Endothelial cell of umbilical vein (primary cell): ENCODE measurements at regions not wholly inside any gene's neighbourhood (a gene's known extent, or its start where the extent isn't known, plus 50 kb on each side); places are given as distances from the start of the nearest gene placed in this dataset.

ENCODE experiments used
- BruUV-seq: library from RNA; stranded (reverse); fragments of 400-500 nt; replicated peaks from 2 replicates; lab custom pipeline; 2021; lab: Mats Ljungman, UMichigan
- CTCF ChIA-PET: fragments of 300-600, 350-600 bp; sonication (Branson Sonifier 250); formaldehyde crosslinking; loops from one replicate; lab custom pipeline; 2021; ENCODE audit warnings: antibody characterized with exemption, inconsistent platforms; lab: Charles Lee
- POLR2A ChIA-PET: fragments of 300-600, 350-600 bp; sonication (Branson Sonifier 250); formaldehyde crosslinking; loops from one replicate; lab custom pipeline; 2021; ENCODE audit warnings: antibody characterized with exemption, inconsistent platforms; lab: Charles Lee
- DNase-seq: peaks from one replicate; pipeline ENCODE4 v3.0.0-alpha.2; 2011; ENCODE audit warnings: low read depth, low spot score
- FAIRE-seq: peaks from 2 replicates; lab custom pipeline; 2011; peaks lifted over from hg19 to GRCh38; lab: Jason Lieb, UNC
- H2AFZ ChIP-seq: 2 replicates; pipeline ENCODE4 v1.6.0; 2012; ENCODE audit warnings: low read depth, low read length, control low read depth, inconsistent platforms
- H3K27ac ChIP-seq: 2 replicates; pipeline ENCODE4 v1.5.1; 2011; ENCODE audit warnings: low read depth, mild to moderate bottlenecking, control low read depth, low read length, moderate library complexity; ENCODE audit not compliant: insufficient read depth
- H3K27me3 ChIP-seq, 2 experiments: 2 replicates each; pipeline versions ENCODE4 v1.6.0 to v1.6.1; 2011; ENCODE audit warnings: low read length in 2 of 2, mixed read lengths in 1 of 2; ENCODE audit not compliant: control insufficient read depth in 2 of 2, insufficient read depth in 2 of 2
- H3K36me3 ChIP-seq, 2 experiments: 2 replicates in 1 of 2; 3 replicates in 1 of 2; pipeline ENCODE4 v1.5.1; 2011; ENCODE audit warnings: low read length in 2 of 2, mild to moderate bottlenecking in 1 of 2, moderate library complexity in 1 of 2; ENCODE audit not compliant: control insufficient read depth in 2 of 2, insufficient read depth in 2 of 2; ENCODE audit errors: extremely low read depth in 1 of 2
- H3K4me1 ChIP-seq: 3 replicates; pipeline ENCODE4 v1.5.1; 2011; ENCODE audit warnings: mild to moderate bottlenecking, low read length; ENCODE audit not compliant: control insufficient read depth, insufficient read depth; ENCODE audit errors: extremely low read depth
- H3K4me2 ChIP-seq: 2 replicates; pipeline ENCODE4 v1.6.1; 2011; ENCODE audit warnings: low read length, control low read depth, mixed read lengths; ENCODE audit not compliant: insufficient read depth
- H3K4me3 ChIP-seq, 3 experiments: fragments of 200-600 bp in 1 of 3; sonication (generic), shearing (Covaris generic) in 1 of 3; replicated peaks in 1 of 3; 2 replicates each; pipeline ENCODE4 v1.5.1; 2011 to 2016; ENCODE audit warnings: control low read depth in 3 of 3, low read length in 3 of 3, mild to moderate bottlenecking in 2 of 3, inconsistent platforms in 1 of 3, low read depth in 1 of 3, moderate library complexity in 1 of 3; ENCODE audit not compliant: insufficient read depth in 1 of 3
- H3K79me2 ChIP-seq: 2 replicates; pipeline ENCODE4 v1.6.0; 2012; ENCODE audit warnings: low read length, inconsistent platforms; ENCODE audit not compliant: control insufficient read depth, insufficient read depth
- H3K9ac ChIP-seq: replicated peaks from 2 replicates; pipeline ENCODE3; 2011; ENCODE audit warnings: low read length, control low read depth; ENCODE audit not compliant: insufficient read depth; ENCODE audit errors: extremely low read depth
- H3K9me1 ChIP-seq: replicated peaks from 3 replicates; pipeline ENCODE4 v1.6.0; 2011; ENCODE audit warnings: mild to moderate bottlenecking, low read length; ENCODE audit not compliant: control insufficient read depth, insufficient read depth; ENCODE audit errors: extremely low read depth
- H3K9me3 ChIP-seq: replicated peaks from 2 replicates; pipeline ENCODE4 v1.5.1; 2012; ENCODE audit warnings: low read length, inconsistent platforms; ENCODE audit not compliant: control insufficient read depth, insufficient read depth
- H4K20me1 ChIP-seq: replicated peaks from 2 replicates; pipeline ENCODE3; 2011; ENCODE audit warnings: mild to moderate bottlenecking, low read length; ENCODE audit not compliant: control insufficient read depth, insufficient read depth; ENCODE audit errors: extremely low read depth
- GATA2 ChIP-seq: IDR thresholded peaks from 2 replicates; pipeline ENCODE4 v1.7.0; 2011; ENCODE audit warnings: low read depth, mild to moderate bottlenecking, moderate library complexity, mixed read lengths, low read length; ENCODE audit not compliant: insufficient read length, insufficient read depth
- MYC ChIP-seq: IDR thresholded peaks from one replicate; pipeline ENCODE4 v1.6.1; 2011; ENCODE audit warnings: mild to moderate bottlenecking, low read depth, low read length
- POLR2AphosphoS5 ChIP-seq: IDR thresholded peaks from 2 replicates; pipeline ENCODE4 v1.6.1; 2012; ENCODE audit warnings: low read depth, mild to moderate bottlenecking, control low read depth, low read length, moderate library complexity; ENCODE audit not compliant: insufficient read depth
- dilution Hi-C: fragments of 300-500 bp; cut with MboI; formaldehyde crosslinking; loops from one replicate; pipeline ENCODE4 v1.15.0; 2019; ENCODE audit warnings: low sequenced_read_pairs; ENCODE audit not compliant: extremely low pct_ligation_motif_present
- intact Hi-C: fragments of 100-400 bp; cut with micrococcal nuclease; formaldehyde crosslinking; loops from one replicate; pipeline ENCODE4 v1.10.0; 2022
- TF ChIP-seq, protein P1 (sequence below): IDR thresholded peaks from 2 replicates; pipeline ENCODE4 v1.6.1; 2011; ENCODE audit not compliant: insufficient read depth, insufficient read length

DNA sequence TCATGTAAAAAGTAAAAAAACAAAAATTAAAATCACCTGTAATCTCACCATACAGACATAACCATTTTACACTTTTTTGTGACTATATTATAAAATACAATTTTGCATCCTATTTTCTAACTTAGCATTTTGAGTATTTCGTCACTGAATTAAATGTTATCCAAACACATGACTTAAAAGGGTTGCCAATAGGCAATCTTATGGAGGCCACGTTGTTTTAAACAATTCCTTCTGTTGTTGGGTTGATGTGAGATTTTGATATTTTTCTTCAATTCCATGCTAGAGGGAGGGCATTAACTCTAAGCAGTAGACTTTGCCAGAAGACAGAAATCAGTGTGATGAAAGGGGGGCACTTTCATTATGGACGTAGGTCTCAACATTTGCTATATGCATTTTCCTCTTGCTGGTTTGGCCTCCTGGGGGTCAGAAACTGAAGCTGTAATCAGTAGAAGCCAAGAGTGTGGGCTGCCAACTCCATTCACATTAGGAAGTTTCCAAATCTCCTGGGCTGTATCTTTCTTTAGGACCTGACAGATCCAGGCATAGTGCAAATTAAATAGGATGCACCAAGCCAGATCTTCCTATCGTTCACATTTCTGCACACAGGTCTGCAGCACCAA is 614.2 kb upstream of the CLINT1 start:
- BruUV-seq: no TSS peak
- H3K4me1 ChIP-seq: no peaks in the 10 kb centered on the region
- no peaks in the 10 kb centered on the region for H3K9me1 ChIP-seq
- dilution Hi-C loops (no loop called here), intact Hi-C loops (no loop called here)
- no peak for DNase-seq
- no peak overlapping the region for H2AFZ ChIP-seq
- H3K9ac ChIP-seq: no peak overlapping the region
- H3K9me3 ChIP-seq: no peaks in the 10 kb centered on the region
- FAIRE-seq: no peak
- POLR2A ChIA-PET: no interaction called here
- CTCF ChIA-PET: no interaction called here
- TF ChIP-seq, protein P1, sequence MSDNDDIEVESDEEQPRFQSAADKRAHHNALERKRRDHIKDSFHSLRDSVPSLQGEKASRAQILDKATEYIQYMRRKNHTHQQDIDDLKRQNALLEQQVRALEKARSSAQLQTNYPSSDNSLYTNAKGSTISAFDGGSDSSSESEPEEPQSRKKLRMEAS: no peak
- no peak for TF ChIP-seq GATA2
- no peak for TF ChIP-seq MYC
- H3K27me3 ChIP-seq: no peaks in the 10 kb centered on the region
- no peaks in the 10 kb centered on the region for H3K36me3 ChIP-seq
- no peak overlapping the region for H3K27ac ChIP-seq
- no peaks in the 10 kb centered on the region for H4K20me1 ChIP-seq
- no peak overlapping the region for H3K4me3 ChIP-seq
- H3K4me2 ChIP-seq: no peak overlapping the region
- H3K79me2 ChIP-seq: no peaks in the 10 kb centered on the region

- Histone ChIP-seq H3K9ac (no peak overlapping the region), H3K9me3 (no peaks in the 10 kb centered on the region), H3K9me1 (no peaks in the 10 kb centered on the region), H3K27me3 (no peaks in the 10 kb centered on the region), H3K27ac (no peak overlapping the region), H3K4me2 (no peak overlapping the region), H2AFZ (no peak overlapping the region), H4K20me1 (no peaks in the 10 kb centered on the region), H3K79me2 (no peaks in the 10 kb centered on the region), H3K36me3 (no peaks in the 10 kb centered on the region), H3K4me3 (no peak overlapping the region), H3K4me1 (no peaks in the 10 kb centered on the region)
- FAIRE-seq (no peak), DNase-seq (no peak)
- BruUV-seq: no TSS peak
- ChIA-PET POLR2A (no interaction called here), CTCF (no interaction called here)
- TF ChIP-seq POLR2AphosphoS5: no peak
- TF ChIP-seq MYC: no peak
- intact Hi-C loops (no loop called here), dilution Hi-C loops (no loop called here)
Measured at GRCh38 chr5:158471535-158471924, 612.6 kb upstream of the CLINT1 start.
